ENCODE measurements at regions not wholly inside any gene's neighbourhood (a gene's known extent, or its start where the extent isn't known, plus 50 kb on each side); places are given as distances from the start of the nearest gene placed in this dataset.

- Histone ChIP-seq H3K4me1 (ENCODE audit: low read depth) (peaks cover 6% of the 10 kb centered on the region), H3K27ac (peak overlapping the region; percentile 21), H3K36me3 (no peaks in the 10 kb centered on the region), H3K4me3 (no peak overlapping the region), H3K9me3 (ENCODE audit: low read depth) (no peaks in the 10 kb centered on the region), H3K27me3 (no peaks in the 10 kb centered on the region)
- peak in 1 of 2 donors; percentile 29 for DNase-seq (ENCODE audit: low read depth in 1 of 2, low spot score in 1 of 2)
- TF ChIP-seq CTCF (IDR thresholded peaks at IDR 0.05; ENCODE audit: low read depth, low read length): no peak
Observed at GRCh38 chr6:170165471-170166117, 125.3 kb downstream of the DLL1 start.

DNA sequence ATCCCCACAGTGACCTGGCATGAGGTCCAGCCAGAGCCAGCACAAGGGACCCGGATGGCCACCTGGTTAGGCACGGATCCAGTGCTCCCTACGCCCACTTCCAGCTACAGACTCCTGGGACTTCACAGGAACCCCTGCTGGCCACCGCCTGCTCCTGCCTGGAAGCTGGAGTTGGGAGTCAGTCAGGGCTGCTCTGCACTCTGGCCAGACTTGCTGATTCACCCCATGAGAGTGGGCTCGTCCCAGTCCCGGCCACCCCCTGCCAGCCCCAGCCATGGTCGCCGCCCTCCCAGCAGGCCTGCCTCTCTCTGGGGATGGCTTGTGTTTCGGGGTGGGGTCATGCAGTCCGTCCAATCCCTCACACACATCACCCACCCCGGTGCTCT lies 125.8 kb downstream of the DLL1 start:
- no peak for DNase-seq (ENCODE audit: low read depth in 1 of 2, low spot score in 1 of 2)
- no peak overlapping the region for H3K4me3 ChIP-seq
- no peaks in the 10 kb centered on the region for H3K9me3 ChIP-seq (ENCODE audit: low read depth)
- TF ChIP-seq CTCF (IDR thresholded peaks at IDR 0.05; ENCODE audit: low read depth, low read length): peak; percentile 10
- H3K36me3 ChIP-seq: no peaks in the 10 kb centered on the region
- no peak overlapping the region for H3K27ac ChIP-seq
- H3K27me3 ChIP-seq: no peaks in the 10 kb centered on the region
- H3K4me1 ChIP-seq (ENCODE audit: low read depth): peaks cover 6% of the 10 kb centered on the region

- TF ChIP-seq CTCF (IDR thresholded peaks at IDR 0.05; ENCODE audit: low read depth, low read length): no peak
- Histone ChIP-seq H3K36me3 (no peaks in the 10 kb centered on the region), H3K4me3 (no peak overlapping the region), H3K4me1 (ENCODE audit: low read depth) (peaks cover 6% of the 10 kb centered on the region), H3K9me3 (ENCODE audit: low read depth) (no peaks in the 10 kb centered on the region), H3K27me3 (no peaks in the 10 kb centered on the region), H3K27ac (no peak overlapping the region)
- no peak for DNase-seq (ENCODE audit: low read depth in 1 of 2, low spot score in 1 of 2)
Observed at GRCh38 chr6:170164271-170164900, 126.5 kb downstream of the DLL1 start.

DNA sequence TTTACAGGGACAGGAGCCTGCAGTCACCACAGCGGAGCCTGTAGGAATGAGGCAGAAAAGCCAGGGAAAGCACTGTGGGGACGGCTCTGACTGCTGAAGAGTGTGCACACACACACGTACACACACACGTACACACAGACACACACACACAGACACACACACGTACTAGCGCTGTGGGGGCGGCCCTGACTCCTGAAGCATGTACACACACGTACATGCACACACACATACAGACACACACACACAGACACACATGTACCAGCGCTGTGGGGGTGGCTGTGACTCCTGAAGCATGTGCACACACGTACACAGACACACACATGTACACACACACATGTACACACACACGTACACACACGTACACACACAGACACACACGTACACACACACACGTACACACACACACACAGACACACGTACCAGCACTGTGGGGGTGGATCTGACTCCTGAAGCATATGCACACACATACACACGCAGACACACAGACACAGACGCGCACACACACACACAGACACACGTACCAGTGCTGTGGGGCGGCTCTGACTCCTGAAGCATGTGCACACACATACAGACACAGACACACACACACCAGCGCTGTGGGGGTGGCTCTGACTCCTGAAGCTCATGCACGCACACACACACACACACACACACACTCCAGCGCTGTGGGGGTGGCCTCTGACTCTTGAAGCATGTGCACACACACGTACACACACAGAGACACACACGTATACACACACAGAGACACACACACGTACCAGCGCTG lies 127.3 kb downstream of the DLL1 start:
- no peaks in the 10 kb centered on the region for H3K9me3 ChIP-seq (ENCODE audit: low read depth)
- no peak overlapping the region for H3K4me3 ChIP-seq
- H3K4me1 ChIP-seq (ENCODE audit: low read depth): peaks cover 6% of the 10 kb centered on the region
- no peaks in the 10 kb centered on the region for H3K27me3 ChIP-seq
- DNase-seq (ENCODE audit: low read depth in 1 of 2, low spot score in 1 of 2): no peak
- H3K36me3 ChIP-seq: no peaks in the 10 kb centered on the region
- no peak for TF ChIP-seq CTCF (IDR thresholded peaks at IDR 0.05; ENCODE audit: low read depth, low read length)
- no peak overlapping the region for H3K27ac ChIP-seq

GRCh38 chr6:170162775-170163404 lies 128.0 kb downstream of the DLL1 start:
- no peak for DNase-seq (ENCODE audit: low read depth in 1 of 2, low spot score in 1 of 2)
- Histone ChIP-seq H3K4me1 (ENCODE audit: low read depth) (peaks cover 6% of the 10 kb centered on the region), H3K27ac (no peak overlapping the region), H3K4me3 (no peak overlapping the region), H3K36me3 (no peaks in the 10 kb centered on the region), H3K27me3 (no peaks in the 10 kb centered on the region), H3K9me3 (ENCODE audit: low read depth) (no peaks in the 10 kb centered on the region)
- no peak for TF ChIP-seq CTCF (IDR thresholded peaks at IDR 0.05; ENCODE audit: low read depth, low read length)
